ENCODE measurements at regions not wholly inside any gene's neighbourhood (a gene's known extent, or its start where the extent isn't known, plus 50 kb on each side); places are given as distances from the start of the nearest gene placed in this dataset.

DNA sequence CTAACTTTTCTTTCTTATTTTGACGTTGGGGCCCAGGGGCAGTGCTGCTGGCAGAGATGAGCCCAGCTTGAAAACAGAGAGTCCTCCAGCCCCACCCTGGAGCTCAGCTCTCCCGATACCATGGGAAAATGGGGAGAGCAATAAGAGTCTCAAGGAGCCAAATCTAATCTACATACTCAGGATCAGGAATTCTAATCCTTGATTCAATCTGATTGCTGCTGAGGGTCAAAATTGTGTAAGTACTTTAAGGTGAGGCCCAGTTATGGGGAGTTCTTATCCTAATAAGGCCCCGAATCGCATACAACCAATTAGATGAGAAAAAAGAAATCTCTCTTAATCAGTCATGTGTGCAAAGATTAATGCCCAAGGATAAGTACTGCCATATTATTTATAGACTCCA lies 202.9 kb downstream of the FAM76B start:
- Histone ChIP-seq H4K91ac (ENCODE audit: insufficient read length, low read depth, low read length) (no peak overlapping the region), H3K27me3 (ENCODE audit: insufficient read depth, low read length) (no peaks in the 10 kb centered on the region), H3K27ac (ENCODE audit: insufficient read length, low read depth, low read length) (no peak overlapping the region), H4K5ac (ENCODE audit: insufficient read length, low read depth, low read length) (no peak overlapping the region), H3K79me2 (ENCODE audit: insufficient read depth, low read length) (no peaks in the 10 kb centered on the region), H2AFZ (ENCODE audit: low read length) (peak overlapping the region; percentile 40), H2BK15ac (ENCODE audit: low read depth, low read length) (no peak overlapping the region), H3K4ac (ENCODE audit: low read depth, low read length) (no peak overlapping the region), H3T11ph (ENCODE audit: low read length) (no peak overlapping the region), H4K20me1 (ENCODE audit: control insufficient read depth, insufficient read depth, insufficient read length) (no peaks in the 10 kb centered on the region), H3K4me1 (ENCODE audit: insufficient read depth, low read length) (no peaks in the 10 kb centered on the region), H3K56ac (ENCODE audit: insufficient read length, low read depth, low read length) (no peak overlapping the region), H2BK120ac (ENCODE audit: low read depth, low read length, poor library complexity, severe bottlenecking) (no peak overlapping the region), H3K23me2 (ENCODE audit: insufficient read length, low read depth, low read length, poor library complexity, severe bottlenecking) (no peaks in the 10 kb centered on the region), H3K4me2 (ENCODE audit: insufficient read depth, insufficient read length, low read length) (no peak overlapping the region), H3K18ac (ENCODE audit: insufficient read length, low read depth, low read length) (no peak overlapping the region), H3K14ac (ENCODE audit: insufficient read depth, low read length) (no peak overlapping the region), H2AK5ac (ENCODE audit: insufficient read length, low read length) (no peak overlapping the region), H3K79me1 (ENCODE audit: insufficient read depth, low read depth, low read length, poor library complexity, severe bottlenecking) (no peaks in the 10 kb centered on the region), H2BK20ac (ENCODE audit: low read depth, low read length, poor library complexity, severe bottlenecking) (no peak overlapping the region), H3K9me3 (ENCODE audit: control insufficient read depth, low read depth, low read length) (no peaks in the 10 kb centered on the region), H2BK5ac (ENCODE audit: insufficient read length, low read length) (no peak overlapping the region), H3K23ac (ENCODE audit: insufficient read length, low read depth, low read length) (no peak overlapping the region), H3K9ac (ENCODE audit: extremely low read depth, insufficient read length, low read length) (no peak overlapping the region), H4K8ac (replicated peaks; ENCODE audit: insufficient read length, low read depth, low read length) (no peak overlapping the region), H2BK12ac (ENCODE audit: insufficient read length, low read depth, low read length) (no peak overlapping the region)
- no peak overlapping the region for H3K4me3 Mint-ChIP-seq
- 0 out of 7 replicates have a peak overlapping the region, but pooled peaks of 1 of the 3 experiments have one; percentile 43 for H3K27ac Mint-ChIP-seq
- H3K9me3 Mint-ChIP-seq = no peaks in the 10 kb centered on the region
- H3K4me1 Mint-ChIP-seq = peaks cover 4% of the 10 kb centered on the region in 2 experiments
- WGBS (ENCODE audit: extremely low coverage, insufficient read length, low lambda C conversion rate) = no CpG with 5 or more reads among the region's 4 CpGs
- H3K27me3 Mint-ChIP-seq (ENCODE audit: low read depth) = peaks cover 2% of the 10 kb centered on the region; the same call in 1 of the 2 replicates
- TF ChIP-seq, protein P1, sequence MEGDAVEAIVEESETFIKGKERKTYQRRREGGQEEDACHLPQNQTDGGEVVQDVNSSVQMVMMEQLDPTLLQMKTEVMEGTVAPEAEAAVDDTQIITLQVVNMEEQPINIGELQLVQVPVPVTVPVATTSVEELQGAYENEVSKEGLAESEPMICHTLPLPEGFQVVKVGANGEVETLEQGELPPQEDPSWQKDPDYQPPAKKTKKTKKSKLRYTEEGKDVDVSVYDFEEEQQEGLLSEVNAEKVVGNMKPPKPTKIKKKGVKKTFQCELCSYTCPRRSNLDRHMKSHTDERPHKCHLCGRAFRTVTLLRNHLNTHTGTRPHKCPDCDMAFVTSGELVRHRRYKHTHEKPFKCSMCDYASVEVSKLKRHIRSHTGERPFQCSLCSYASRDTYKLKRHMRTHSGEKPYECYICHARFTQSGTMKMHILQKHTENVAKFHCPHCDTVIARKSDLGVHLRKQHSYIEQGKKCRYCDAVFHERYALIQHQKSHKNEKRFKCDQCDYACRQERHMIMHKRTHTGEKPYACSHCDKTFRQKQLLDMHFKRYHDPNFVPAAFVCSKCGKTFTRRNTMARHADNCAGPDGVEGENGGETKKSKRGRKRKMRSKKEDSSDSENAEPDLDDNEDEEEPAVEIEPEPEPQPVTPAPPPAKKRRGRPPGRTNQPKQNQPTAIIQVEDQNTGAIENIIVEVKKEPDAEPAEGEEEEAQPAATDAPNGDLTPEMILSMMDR (conservative IDR thresholded peaks at IDR 0.05) = no peak
- DNase-seq = no peak
- H3K36me3 Mint-ChIP-seq (ENCODE audit: insufficient read depth in 1 of 3, low read depth in 3 of 3) = no peaks in the 10 kb centered on the region
